HG02642 (cell line): ENCODE measurements at regions not wholly inside any gene's neighbourhood (a gene's known extent, or its start where the extent isn't known, plus 50 kb on each side); places are given as distances from the start of the nearest gene placed in this dataset.

ENCODE experiments used
- ATAC-seq: cut with Tn5 transposase; IDR thresholded peaks from one replicate; pipeline ENCODE4 v1.9.1; 2021; ENCODE audit warnings: mild to moderate bottlenecking; ENCODE audit not compliant: unreplicated experiment, poor library complexity

- no peak for ATAC-seq
These were observed 219.7 kb upstream of the PPP2R2D start for GRCh38 chr10:131681122-131681521.

- ATAC-seq: no peak
These were observed 219.2 kb upstream of the PPP2R2D start for GRCh38 chr10:131681656-131682055.

GRCh38 chr10:131682271-131682962 lies 218.4 kb upstream of the PPP2R2D start:
- no peak for ATAC-seq

- no peak for ATAC-seq
These were observed 217.4 kb upstream of the PPP2R2D start for GRCh38 chr10:131683281-131683861.

- ATAC-seq: no peak
These were observed 216.9 kb upstream of the PPP2R2D start for GRCh38 chr10:131683941-131684340.

- ATAC-seq: no peak
These were observed 215.8 kb upstream of the PPP2R2D start for GRCh38 chr10:131685007-131685406.

GRCh38 chr10:131685576-131685975 lies 215.2 kb upstream of the PPP2R2D start:
- no peak for ATAC-seq

- no peak for ATAC-seq
These were observed 213.9 kb upstream of the PPP2R2D start for GRCh38 chr10:131686781-131687420.

GRCh38 chr10:131688304-131688703 lies 212.5 kb upstream of the PPP2R2D start:
- ATAC-seq: no peak

- no peak for ATAC-seq
These were observed 211.8 kb upstream of the PPP2R2D start for GRCh38 chr10:131689016-131689415.

- ATAC-seq: no peak
These were observed 211.3 kb upstream of the PPP2R2D start for GRCh38 chr10:131689486-131689885.

GRCh38 chr10:131689954-131690757 lies 210.7 kb upstream of the PPP2R2D start:
- ATAC-seq: no peak

- ATAC-seq: no peak
These were observed 210.0 kb upstream of the PPP2R2D start for GRCh38 chr10:131690805-131691239.

- no peak for ATAC-seq
These were observed 209.2 kb upstream of the PPP2R2D start for GRCh38 chr10:131691481-131692090.

- no peak for ATAC-seq
These were observed 208.6 kb upstream of the PPP2R2D start for GRCh38 chr10:131692176-131692575.

GRCh38 chr10:131692686-131693334 lies 208.0 kb upstream of the PPP2R2D start:
- no peak for ATAC-seq

- no peak for ATAC-seq
These were observed 207.0 kb upstream of the PPP2R2D start for GRCh38 chr10:131693766-131694165.

GRCh38 chr10:131694168-131694780 lies 206.5 kb upstream of the PPP2R2D start:
- ATAC-seq: no peak

GRCh38 chr10:131694781-131695495 lies 205.9 kb upstream of the PPP2R2D start:
- no peak for ATAC-seq
